Lung (tissue), 11 donors: ENCODE measurements at regions not wholly inside any gene's neighbourhood (a gene's known extent, or its start where the extent isn't known, plus 50 kb on each side); places are given as distances from the start of the nearest gene placed in this dataset.

ENCODE experiments used
- ATAC-seq: fragments of 200-7000 bp; cut with Tn5 transposase; one replicate; pipeline ENCODE4 v1.9.1; 2020; ENCODE audit warnings: moderate number of reproducible peaks; ENCODE audit not compliant: insufficient read depth, low FRiP score
- DNase-seq, 3 donors: peaks; one replicate each; pipeline ENCODE4 v3.0.0-alpha.2; 2013 to 2017
- H3K27ac ChIP-seq, 2 donors: one replicate each; pipeline ENCODE4 v1.5.1; 2013; ENCODE audit warnings: mild to moderate bottlenecking in 2 of 2, moderate library complexity in 2 of 2, control low read depth in 1 of 2, inconsistent platforms in 1 of 2, low read depth in 1 of 2, low read length in 1 of 2
- H3K27me3 ChIP-seq, 3 donors: one replicate each; pipeline ENCODE4 v1.5.1; 2013; ENCODE audit warnings: low read length in 2 of 3; ENCODE audit not compliant: control insufficient read depth in 3 of 3, insufficient read depth in 3 of 3
- H3K36me3 ChIP-seq, 4 donors: one replicate each; pipeline ENCODE4 v1.5.1; 2013; ENCODE audit warnings: low read length in 4 of 4, mild to moderate bottlenecking in 1 of 4, moderate library complexity in 1 of 4; ENCODE audit not compliant: control insufficient read depth in 4 of 4, insufficient read depth in 4 of 4
- H3K4me1 ChIP-seq, 5 donors: one replicate each; pipeline ENCODE4 v1.5.1; 2013; ENCODE audit warnings: low read length in 5 of 5, mild to moderate bottlenecking in 2 of 5, moderate library complexity in 1 of 5; ENCODE audit not compliant: control insufficient read depth in 5 of 5, insufficient read depth in 5 of 5
- H3K4me3 ChIP-seq: one replicate; pipeline ENCODE4 v1.5.1; 2013; ENCODE audit warnings: mild to moderate bottlenecking, control low read depth, moderate library complexity
- H3K9ac ChIP-seq, 2 donors: one replicate each; pipeline ENCODE4 v1.5.1; 2013; ENCODE audit warnings: low read length in 2 of 2, control low read depth in 1 of 2; ENCODE audit not compliant: insufficient read depth in 1 of 2
- H3K9me3 ChIP-seq, 4 donors: one replicate each; pipeline ENCODE4 v1.5.1; 2013; ENCODE audit warnings: low read length in 3 of 4, mild to moderate bottlenecking in 1 of 4, moderate library complexity in 1 of 4; ENCODE audit not compliant: control insufficient read depth in 4 of 4, insufficient read depth in 3 of 4
- CTCF ChIP-seq: IDR thresholded peaks from 2 replicates; pipeline ENCODE4 v1.5.1; 2012; ENCODE audit warnings: mild to moderate bottlenecking; ENCODE audit errors: control extremely low read depth, extremely low read depth
- WGBS, 2 donors: extraction: QIAGEN DNeasy Blood & Tissue Kit; methylation state at CpG; one replicate each; pipeline ENCODE4 v1.1.7; 2013; 5-methylcytosine and 5-hydroxymethylcytosine counted together
- donor health status: control.
- donor health status: control.
- donor health status: Bipolar disorder and iron deficiency.
- donor health status: healthy.
- donor health status: DM: yes; HTN: yes; CAD: no.

GRCh38 chr3:76307556-76307955, 522.2 kb upstream of the ZNF717 start:
- no peak for TF ChIP-seq CTCF
- Histone ChIP-seq H3K9ac (no peak overlapping the region), H3K36me3 (no peaks in the 10 kb centered on the region), H3K4me3 (no peak overlapping the region), H3K27me3 (no peaks in the 10 kb centered on the region), H3K4me1 (peaks cover 0 to 19% (median 0%) of the 10 kb centered on the region in 5 donors), H3K9me3 (peaks cover 0 to 3% (median under 1%) of the 10 kb centered on the region in 4 donors), H3K27ac (no peak overlapping the region)
- ATAC-seq (no peak), DNase-seq (no peak)
- 92% methylated on average over 3 of the region's 3 CpGs for WGBS, 2 donors

- peaks cover 0 to 3% (median under 1%) of the 10 kb centered on the region in 4 donors for H3K9me3 ChIP-seq
- no peaks in the 10 kb centered on the region for H3K36me3 ChIP-seq
- no peak overlapping the region for H3K27ac ChIP-seq
- no peak overlapping the region for H3K9ac ChIP-seq
- DNase-seq (peak in 2 of 3 donors; percentile 18 to 57), ATAC-seq (no peak)
- H3K4me1 ChIP-seq, result peaks cover 0 to 25% (median 0%) of the 10 kb centered on the region in 5 donors
- no peaks in the 10 kb centered on the region for H3K27me3 ChIP-seq
- H3K4me3 ChIP-seq, result no peak overlapping the region
- TF ChIP-seq CTCF, result no peak
Measured at GRCh38 chr3:76308541-76308940, 523.2 kb upstream of the ZNF717 start.

GRCh38 chr3:76310089-76310488, 524.7 kb upstream of the ZNF717 start:
- Histone ChIP-seq H3K9me3 (peaks cover 0 to 3% (median under 1%) of the 10 kb centered on the region in 4 donors), H3K4me1 (peaks cover 0 to 25% (median 0%) of the 10 kb centered on the region in 5 donors), H3K36me3 (no peaks in the 10 kb centered on the region), H3K27me3 (no peaks in the 10 kb centered on the region), H3K27ac (no peak overlapping the region), H3K4me3 (no peak overlapping the region), H3K9ac (peak overlapping the region in 1 of 2 donors; percentile 50)
- ATAC-seq, result no peak
- WGBS, 2 donors, result 68 to 78% methylated on average over 8 of the region's 8 CpGs
- no peak for TF ChIP-seq CTCF
- peak; percentile 35 to 83 (median 83) for DNase-seq

- ATAC-seq, result no peak
Measured at GRCh38 chr3:76310667-76311066, 525.3 kb upstream of the ZNF717 start.

More at GRCh38 chr3:76310667-76311066, 525.3 kb upstream of the ZNF717 start:
- H3K27ac ChIP-seq, result no peak overlapping the region
- H3K4me3 ChIP-seq, result no peak overlapping the region
- H3K27me3 ChIP-seq, result no peaks in the 10 kb centered on the region
- peaks cover 0 to 25% (median 0%) of the 10 kb centered on the region in 5 donors for H3K4me1 ChIP-seq
- peaks cover 0 to 3% (median under 1%) of the 10 kb centered on the region in 4 donors for H3K9me3 ChIP-seq
- no peak for TF ChIP-seq CTCF
- peak overlapping the region in 1 of 2 donors; percentile 50 for H3K9ac ChIP-seq
- 63 to 78% methylated on average over 7 of the region's 7 CpGs for WGBS, 2 donors
- H3K36me3 ChIP-seq, result no peaks in the 10 kb centered on the region
- peak; percentile 77 to 92 (median 89) for DNase-seq
